HEK293 (cell line): ENCODE measurements at regions not wholly inside any gene's neighbourhood (a gene's known extent, or its start where the extent isn't known, plus 50 kb on each side); places are given as distances from the start of the nearest gene placed in this dataset.

Experiments used
- CTCF ChIA-PET: fragments of 350-600 bp; formaldehyde crosslinking; extraction: SDS; loops from one replicate; lab custom pipeline; 2021; ENCODE audit warnings: antibody characterized with exemption; lab: Yijun Ruan, JAX
- POLR2A ChIA-PET: fragments of 300-600 bp; formaldehyde crosslinking; extraction: SDS; loops from one replicate; lab custom pipeline; 2020; ENCODE audit warnings: antibody characterized with exemption, inconsistent platforms; lab: Yijun Ruan, JAX
- H3K27ac ChIP-seq: fragments of 200-500 bp; sonication (Bioruptor generic); 2 replicates; pipeline ENCODE4 v1.5.1; 2014; ENCODE audit warnings: low read depth, low read length, control low read depth, inconsistent platforms; ENCODE audit errors: extremely low read depth
- H3K36me3 ChIP-seq, 2 experiments: fragments of 200-500 bp in 1 of 2; sonication (Bioruptor generic) in 1 of 2; 1 replicate in 1 of 2; 2 replicates in 1 of 2; pipeline ENCODE4 v1.5.1; 2014 to 2017; ENCODE audit warnings: inconsistent platforms in 2 of 2, low read length in 2 of 2; ENCODE audit not compliant: control insufficient read depth in 2 of 2, insufficient read depth in 1 of 2
- H3K4me1 ChIP-seq: fragments of 200-500 bp; sonication (Bioruptor generic); 2 replicates; pipeline ENCODE4 v1.5.1; 2014; ENCODE audit warnings: mild to moderate bottlenecking, low read length, inconsistent platforms; ENCODE audit not compliant: control insufficient read depth, insufficient read depth
- H3K4me3 ChIP-seq: 2 replicates; pipeline ENCODE4 v1.5.1; 2011; ENCODE audit warnings: low read depth, mild to moderate bottlenecking, control low read depth, low read length, moderate library complexity
- H3K9me3 ChIP-seq: fragments of 200-500 bp; sonication (Bioruptor generic); 2 replicates; pipeline ENCODE4 v1.5.1; 2014; ENCODE audit warnings: low read depth, low read length, inconsistent platforms; ENCODE audit not compliant: control insufficient read depth, insufficient read depth
- HOXA7 ChIP-seq: sonication (generic); formaldehyde crosslinking; IDR thresholded peaks from 2 replicates; pipeline ENCODE4 v1.8.1; 2022; ENCODE audit warnings: missing genetic modification reagents, borderline replicate concordance
- KLF10 ChIP-seq: fragments of 450-650 bp; IDR thresholded peaks from 2 replicates; pipeline ENCODE4 v1.5.1; 2018; ENCODE audit warnings: missing biosample characterization, mild to moderate bottlenecking, missing genetic modification characterization
- KLF8 ChIP-seq: fragments of 450-650 bp; formaldehyde crosslinking; IDR thresholded peaks from 2 replicates; pipeline ENCODE4 v1.5.1; 2016; ENCODE audit warnings: missing biosample characterization, missing genetic modification characterization
- ZNF155 ChIP-seq: fragments of 450-650 bp; formaldehyde crosslinking; IDR thresholded peaks from 2 replicates; pipeline ENCODE4 v1.5.1; 2016; ENCODE audit warnings: missing biosample characterization, missing genetic modification characterization
- ZNF548 ChIP-seq: fragments of 450-650 bp; formaldehyde crosslinking; IDR thresholded peaks from 2 replicates; pipeline ENCODE4 v1.5.1; 2016; ENCODE audit warnings: missing biosample characterization, missing genetic modification characterization
- ZNF76 ChIP-seq: fragments of 450-650 bp; formaldehyde crosslinking; IDR thresholded peaks from 2 replicates; pipeline ENCODE4; 2016; ENCODE audit warnings: low read depth, missing biosample characterization, missing genetic modification characterization, borderline replicate concordance
- TF ChIP-seq, protein P1 (sequence below): fragments of 450-650 bp; formaldehyde crosslinking; IDR thresholded peaks from 2 replicates; pipeline ENCODE4 v1.5.1; 2016; ENCODE audit warnings: missing biosample characterization, missing genetic modification characterization, low read depth
- TF ChIP-seq, protein P2 (sequence below): fragments of 450-650 bp; formaldehyde crosslinking; IDR thresholded peaks from 2 replicates; pipeline ENCODE4 v1.5.1; 2016; ENCODE audit warnings: missing biosample characterization, missing genetic modification characterization
- TF ChIP-seq, protein P3 (sequence below): fragments of 450-650 bp; formaldehyde crosslinking; IDR thresholded peaks from 2 replicates; pipeline ENCODE4 v1.5.1; 2016; ENCODE audit warnings: missing biosample characterization, missing genetic modification characterization
- TF ChIP-seq, protein P4 (sequence below): fragments of 450-650 bp; formaldehyde crosslinking; IDR thresholded peaks from 2 replicates; pipeline ENCODE4 v1.5.1; 2016; ENCODE audit warnings: missing biosample characterization, missing genetic modification characterization, borderline replicate concordance
- TF ChIP-seq, protein P5 (sequence below): fragments of 450-650 bp; formaldehyde crosslinking; IDR thresholded peaks from 2 replicates; pipeline ENCODE4 v1.5.1; 2016; ENCODE audit warnings: missing biosample characterization, missing genetic modification characterization

DNA sequence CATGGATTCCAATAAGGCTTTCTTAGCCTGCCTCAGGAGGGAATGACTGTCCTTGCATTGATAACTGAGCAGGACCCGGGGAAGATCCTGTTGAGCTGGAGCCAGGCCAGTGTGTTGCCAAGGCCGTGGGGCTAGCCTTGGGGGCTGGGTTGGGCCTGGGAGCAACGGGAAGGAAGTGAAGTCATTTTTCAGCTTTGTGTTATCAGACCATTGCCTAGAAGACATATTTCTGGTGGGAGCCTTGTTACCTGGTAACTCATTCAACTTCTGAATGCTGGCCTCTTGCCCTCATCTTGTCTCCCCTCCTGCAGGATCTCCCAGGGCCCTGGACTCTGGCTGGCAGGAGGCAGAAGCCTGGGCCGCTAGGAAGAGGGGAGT lies 92.7 kb upstream of the MGAT5 start (continued):
- TF ChIP-seq, protein P1, sequence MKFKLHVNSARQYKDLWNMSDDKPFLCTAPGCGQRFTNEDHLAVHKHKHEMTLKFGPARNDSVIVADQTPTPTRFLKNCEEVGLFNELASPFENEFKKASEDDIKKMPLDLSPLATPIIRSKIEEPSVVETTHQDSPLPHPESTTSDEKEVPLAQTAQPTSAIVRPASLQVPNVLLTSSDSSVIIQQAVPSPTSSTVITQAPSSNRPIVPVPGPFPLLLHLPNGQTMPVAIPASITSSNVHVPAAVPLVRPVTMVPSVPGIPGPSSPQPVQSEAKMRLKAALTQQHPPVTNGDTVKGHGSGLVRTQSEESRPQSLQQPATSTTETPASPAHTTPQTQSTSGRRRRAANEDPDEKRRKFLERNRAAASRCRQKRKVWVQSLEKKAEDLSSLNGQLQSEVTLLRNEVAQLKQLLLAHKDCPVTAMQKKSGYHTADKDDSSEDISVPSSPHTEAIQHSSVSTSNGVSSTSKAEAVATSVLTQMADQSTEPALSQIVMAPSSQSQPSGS (tag by site-specific recombination): no peak
- no peak for TF ChIP-seq HOXA7 (CRISPR knock-in tag)

DNA sequence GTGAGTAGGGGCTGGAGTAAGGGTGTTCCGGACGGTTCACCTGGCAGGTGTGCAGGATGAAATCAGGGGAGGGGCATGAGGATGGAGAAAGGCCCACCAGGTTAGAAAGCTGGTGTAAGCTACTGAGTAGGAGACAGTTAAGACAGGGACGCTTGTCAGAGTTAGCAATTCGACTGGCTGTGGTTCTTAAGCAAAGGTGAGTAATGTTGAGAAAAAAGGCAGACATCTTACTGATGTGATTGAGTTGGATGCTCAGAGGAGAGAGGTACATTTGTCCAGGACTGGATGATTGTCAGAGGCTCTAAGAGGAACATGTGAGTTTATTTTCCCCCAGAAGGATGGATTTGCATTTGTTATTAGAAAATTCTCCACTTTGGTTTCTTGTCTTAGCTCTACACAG lies 90.5 kb upstream of the MGAT5 start:
- Histone ChIP-seq H3K27ac (no peak overlapping the region), H3K36me3 (no peaks in the 10 kb centered on the region), H3K9me3 (no peaks in the 10 kb centered on the region), H3K4me1 (peaks cover 4% of the 10 kb centered on the region; the same call in 1 of the 2 replicates), H3K4me3 (no peak overlapping the region)
- ChIA-PET CTCF (interaction anchor here (1.0 kb wide), 1 partner anchor 45 kb away, joined by 3 read pairs; no protein-coding TSS in a partner anchor), POLR2A (no interaction called here)
- TF ChIP-seq KLF8 (tag by site-specific recombination) (no peak), ZNF548 (tag by site-specific recombination) (no peak), ZNF155 (no peak), ZNF76 (no peak)
- TF ChIP-seq, protein P2, sequence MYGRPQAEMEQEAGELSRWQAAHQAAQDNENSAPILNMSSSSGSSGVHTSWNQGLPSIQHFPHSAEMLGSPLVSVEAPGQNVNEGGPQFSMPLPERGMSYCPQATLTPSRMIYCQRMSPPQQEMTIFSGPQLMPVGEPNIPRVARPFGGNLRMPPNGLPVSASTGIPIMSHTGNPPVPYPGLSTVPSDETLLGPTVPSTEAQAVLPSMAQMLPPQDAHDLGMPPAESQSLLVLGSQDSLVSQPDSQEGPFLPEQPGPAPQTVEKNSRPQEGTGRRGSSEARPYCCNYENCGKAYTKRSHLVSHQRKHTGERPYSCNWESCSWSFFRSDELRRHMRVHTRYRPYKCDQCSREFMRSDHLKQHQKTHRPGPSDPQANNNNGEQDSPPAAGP: no peak
- TF ChIP-seq, protein P3, sequence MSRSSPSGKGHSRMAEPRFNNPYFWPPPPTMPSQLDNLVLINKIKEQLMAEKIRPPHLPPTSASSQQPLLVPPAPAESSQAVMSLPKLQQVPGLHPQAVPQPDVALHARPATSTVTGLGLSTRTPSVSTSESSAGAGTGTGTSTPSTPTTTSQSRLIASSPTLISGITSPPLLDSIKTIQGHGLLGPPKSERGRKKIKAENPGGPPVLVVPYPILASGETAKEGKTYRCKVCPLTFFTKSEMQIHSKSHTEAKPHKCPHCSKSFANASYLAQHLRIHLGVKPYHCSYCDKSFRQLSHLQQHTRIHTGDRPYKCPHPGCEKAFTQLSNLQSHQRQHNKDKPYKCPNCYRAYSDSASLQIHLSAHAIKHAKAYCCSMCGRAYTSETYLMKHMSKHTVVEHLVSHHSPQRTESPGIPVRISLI: no peak
- TF ChIP-seq, protein P4, sequence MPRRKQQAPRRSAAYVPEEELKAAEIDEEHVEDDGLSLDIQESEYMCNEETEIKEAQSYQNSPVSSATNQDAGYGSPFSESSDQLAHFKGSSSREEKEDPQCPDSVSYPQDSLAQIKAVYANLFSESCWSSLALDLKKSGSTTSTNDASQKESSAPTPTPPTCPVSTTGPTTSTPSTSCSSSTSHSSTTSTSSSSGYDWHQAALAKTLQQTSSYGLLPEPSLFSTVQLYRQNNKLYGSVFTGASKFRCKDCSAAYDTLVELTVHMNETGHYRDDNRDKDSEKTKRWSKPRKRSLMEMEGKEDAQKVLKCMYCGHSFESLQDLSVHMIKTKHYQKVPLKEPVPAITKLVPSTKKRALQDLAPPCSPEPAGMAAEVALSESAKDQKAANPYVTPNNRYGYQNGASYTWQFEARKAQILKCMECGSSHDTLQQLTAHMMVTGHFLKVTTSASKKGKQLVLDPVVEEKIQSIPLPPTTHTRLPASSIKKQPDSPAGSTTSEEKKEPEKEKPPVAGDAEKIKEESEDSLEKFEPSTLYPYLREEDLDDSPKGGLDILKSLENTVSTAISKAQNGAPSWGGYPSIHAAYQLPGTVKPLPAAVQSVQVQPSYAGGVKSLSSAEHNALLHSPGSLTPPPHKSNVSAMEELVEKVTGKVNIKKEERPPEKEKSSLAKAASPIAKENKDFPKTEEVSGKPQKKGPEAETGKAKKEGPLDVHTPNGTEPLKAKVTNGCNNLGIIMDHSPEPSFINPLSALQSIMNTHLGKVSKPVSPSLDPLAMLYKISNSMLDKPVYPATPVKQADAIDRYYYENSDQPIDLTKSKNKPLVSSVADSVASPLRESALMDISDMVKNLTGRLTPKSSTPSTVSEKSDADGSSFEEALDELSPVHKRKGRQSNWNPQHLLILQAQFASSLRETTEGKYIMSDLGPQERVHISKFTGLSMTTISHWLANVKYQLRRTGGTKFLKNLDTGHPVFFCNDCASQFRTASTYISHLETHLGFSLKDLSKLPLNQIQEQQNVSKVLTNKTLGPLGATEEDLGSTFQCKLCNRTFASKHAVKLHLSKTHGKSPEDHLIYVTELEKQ (tag by site-specific recombination): no peak
- TF ChIP-seq, protein P5, sequence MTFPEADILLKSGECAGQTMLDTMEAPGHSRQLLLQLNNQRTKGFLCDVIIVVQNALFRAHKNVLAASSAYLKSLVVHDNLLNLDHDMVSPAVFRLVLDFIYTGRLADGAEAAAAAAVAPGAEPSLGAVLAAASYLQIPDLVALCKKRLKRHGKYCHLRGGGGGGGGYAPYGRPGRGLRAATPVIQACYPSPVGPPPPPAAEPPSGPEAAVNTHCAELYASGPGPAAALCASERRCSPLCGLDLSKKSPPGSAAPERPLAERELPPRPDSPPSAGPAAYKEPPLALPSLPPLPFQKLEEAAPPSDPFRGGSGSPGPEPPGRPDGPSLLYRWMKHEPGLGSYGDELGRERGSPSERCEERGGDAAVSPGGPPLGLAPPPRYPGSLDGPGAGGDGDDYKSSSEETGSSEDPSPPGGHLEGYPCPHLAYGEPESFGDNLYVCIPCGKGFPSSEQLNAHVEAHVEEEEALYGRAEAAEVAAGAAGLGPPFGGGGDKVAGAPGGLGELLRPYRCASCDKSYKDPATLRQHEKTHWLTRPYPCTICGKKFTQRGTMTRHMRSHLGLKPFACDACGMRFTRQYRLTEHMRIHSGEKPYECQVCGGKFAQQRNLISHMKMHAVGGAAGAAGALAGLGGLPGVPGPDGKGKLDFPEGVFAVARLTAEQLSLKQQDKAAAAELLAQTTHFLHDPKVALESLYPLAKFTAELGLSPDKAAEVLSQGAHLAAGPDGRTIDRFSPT (tag by site-specific recombination): no peak

DNA sequence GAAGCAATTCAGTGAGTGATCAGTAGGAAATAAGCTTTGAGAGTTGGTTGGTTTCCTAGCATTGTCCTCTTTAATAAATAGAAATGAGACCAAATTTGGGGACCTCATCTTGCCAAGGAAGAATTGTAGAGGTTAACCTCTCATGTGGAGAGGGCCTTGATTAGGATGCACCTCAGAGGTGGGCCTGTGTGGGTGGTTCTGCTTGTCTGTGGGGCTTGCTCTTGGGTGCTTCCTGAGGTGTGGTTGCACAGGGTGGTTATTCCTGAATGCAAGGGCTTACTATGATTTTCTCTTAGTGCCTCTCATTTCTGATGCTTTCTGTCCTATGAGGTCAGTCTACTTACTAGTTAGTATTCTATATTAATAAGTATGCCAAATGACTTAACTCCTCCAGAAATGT lies 89.6 kb upstream of the MGAT5 start:
- no peak for TF ChIP-seq KLF10 (tag by site-specific recombination)
- Histone ChIP-seq H3K27ac (no peak overlapping the region), H3K36me3 (no peaks in the 10 kb centered on the region), H3K9me3 (no peaks in the 10 kb centered on the region), H3K4me3 (no peak overlapping the region), H3K4me1 (peaks cover 4% of the 10 kb centered on the region; the same call in 1 of the 2 replicates)
- ChIA-PET POLR2A (no interaction called here), CTCF (interaction anchor here (0.6 to 1.0 kb wide), 3 partner anchors 46 to 1294 kb away, joined by 3 read pairs; no protein-coding TSS in a partner anchor)
